ENCODE measurements at regions not wholly inside any gene's neighbourhood (a gene's known extent, or its start where the extent isn't known, plus 50 kb on each side); places are given as distances from the start of the nearest gene placed in this dataset.

DNA sequence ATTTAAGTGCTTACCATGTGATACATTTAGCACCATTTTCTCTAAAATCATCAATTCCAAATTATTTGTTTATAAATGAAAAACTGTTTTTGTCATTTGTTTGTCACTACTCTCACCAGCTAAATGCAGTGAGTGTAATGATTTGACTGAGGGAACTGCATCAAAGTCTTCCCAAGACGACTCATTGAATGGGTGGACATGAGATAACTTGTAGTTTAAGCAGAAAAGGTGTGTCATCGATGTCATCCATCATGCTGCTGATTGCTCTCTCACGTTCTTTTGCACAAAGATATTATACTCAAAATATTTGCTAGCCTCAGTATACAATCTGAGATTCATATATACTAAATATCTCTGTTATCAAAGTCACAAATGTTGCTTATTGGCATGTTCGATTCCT lies 366.5 kb downstream of the IRS2 start:
- Mint-ChIP-seq H3K27ac (ENCODE audit: unreplicated experiment) (no peak overlapping the region), H3K27me3 (ENCODE audit: unreplicated experiment) (no peaks in the 10 kb centered on the region), H3K36me3 (ENCODE audit: unreplicated experiment) (no peaks in the 10 kb centered on the region), H3K9me3 (ENCODE audit: unreplicated experiment) (no peaks in the 10 kb centered on the region), H3K4me3 (ENCODE audit: unreplicated experiment) (no peak overlapping the region), H3K4me1 (ENCODE audit: unreplicated experiment) (no peaks in the 10 kb centered on the region)
- DNase-seq (ENCODE audit: extremely low spot score, unreplicated experiment), result no peak
- TF ChIP-seq, protein P1, sequence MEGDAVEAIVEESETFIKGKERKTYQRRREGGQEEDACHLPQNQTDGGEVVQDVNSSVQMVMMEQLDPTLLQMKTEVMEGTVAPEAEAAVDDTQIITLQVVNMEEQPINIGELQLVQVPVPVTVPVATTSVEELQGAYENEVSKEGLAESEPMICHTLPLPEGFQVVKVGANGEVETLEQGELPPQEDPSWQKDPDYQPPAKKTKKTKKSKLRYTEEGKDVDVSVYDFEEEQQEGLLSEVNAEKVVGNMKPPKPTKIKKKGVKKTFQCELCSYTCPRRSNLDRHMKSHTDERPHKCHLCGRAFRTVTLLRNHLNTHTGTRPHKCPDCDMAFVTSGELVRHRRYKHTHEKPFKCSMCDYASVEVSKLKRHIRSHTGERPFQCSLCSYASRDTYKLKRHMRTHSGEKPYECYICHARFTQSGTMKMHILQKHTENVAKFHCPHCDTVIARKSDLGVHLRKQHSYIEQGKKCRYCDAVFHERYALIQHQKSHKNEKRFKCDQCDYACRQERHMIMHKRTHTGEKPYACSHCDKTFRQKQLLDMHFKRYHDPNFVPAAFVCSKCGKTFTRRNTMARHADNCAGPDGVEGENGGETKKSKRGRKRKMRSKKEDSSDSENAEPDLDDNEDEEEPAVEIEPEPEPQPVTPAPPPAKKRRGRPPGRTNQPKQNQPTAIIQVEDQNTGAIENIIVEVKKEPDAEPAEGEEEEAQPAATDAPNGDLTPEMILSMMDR (IDR thresholded peaks at IDR 0.05), result no peak

DNA sequence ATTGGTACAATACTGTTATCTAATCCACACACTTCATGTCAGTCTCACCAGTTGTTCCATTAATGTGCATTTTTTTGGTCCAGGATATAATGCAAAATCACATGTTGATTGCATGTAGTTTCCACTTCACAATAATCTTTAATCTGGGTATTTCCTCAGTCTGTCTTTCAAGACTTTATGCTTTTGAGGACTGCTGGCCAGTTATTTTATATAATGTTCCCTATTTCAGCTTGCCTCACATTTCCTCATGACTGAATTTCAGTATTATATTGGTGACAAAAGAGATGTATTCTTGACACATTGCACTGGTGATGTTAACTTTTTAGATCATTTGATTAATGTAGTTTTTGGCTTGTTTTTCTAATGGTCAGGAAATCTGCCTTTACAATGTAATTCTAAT lies 368.3 kb downstream of the IRS2 start:
- Mint-ChIP-seq H3K4me3 (ENCODE audit: unreplicated experiment) (no peak overlapping the region), H3K27ac (ENCODE audit: unreplicated experiment) (no peak overlapping the region), H3K27me3 (ENCODE audit: unreplicated experiment) (no peaks in the 10 kb centered on the region), H3K9me3 (ENCODE audit: unreplicated experiment) (no peaks in the 10 kb centered on the region), H3K36me3 (ENCODE audit: unreplicated experiment) (no peaks in the 10 kb centered on the region), H3K4me1 (ENCODE audit: unreplicated experiment) (peaks cover 12% of the 10 kb centered on the region)
- TF ChIP-seq, protein P1 (IDR thresholded peaks at IDR 0.05), result no peak
- no peak for DNase-seq (ENCODE audit: extremely low spot score, unreplicated experiment)

DNA sequence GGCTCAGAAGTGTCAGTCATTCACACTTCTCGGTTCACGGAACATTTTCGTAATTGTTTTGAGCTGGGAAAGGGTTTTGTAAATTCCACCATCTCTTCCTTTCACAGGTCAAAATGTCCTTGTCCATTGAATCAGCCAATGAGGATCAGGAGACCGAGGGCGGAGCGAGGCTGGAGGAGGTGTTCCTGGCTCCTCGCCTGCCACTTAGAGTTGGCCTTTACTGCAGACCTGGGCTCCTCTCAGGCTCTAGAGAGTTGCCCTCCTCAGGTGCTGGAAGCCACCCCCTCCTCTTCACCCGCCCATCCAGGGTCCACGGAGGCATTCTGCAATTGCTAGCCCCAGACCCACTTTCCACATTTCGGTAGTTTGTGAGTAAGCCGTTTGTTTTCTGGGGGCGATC lies 370.4 kb downstream of the IRS2 start:
- Mint-ChIP-seq H3K36me3 (ENCODE audit: unreplicated experiment) (no peaks in the 10 kb centered on the region), H3K4me1 (ENCODE audit: unreplicated experiment) (peaks cover 28% of the 10 kb centered on the region), H3K27me3 (ENCODE audit: unreplicated experiment) (no peaks in the 10 kb centered on the region), H3K9me3 (ENCODE audit: unreplicated experiment) (no peaks in the 10 kb centered on the region), H3K4me3 (ENCODE audit: unreplicated experiment) (no peak overlapping the region), H3K27ac (ENCODE audit: unreplicated experiment) (no peak overlapping the region)
- DNase-seq (ENCODE audit: extremely low spot score, unreplicated experiment), result no peak
- TF ChIP-seq, protein P1 (IDR thresholded peaks at IDR 0.05), result no peak

DNA sequence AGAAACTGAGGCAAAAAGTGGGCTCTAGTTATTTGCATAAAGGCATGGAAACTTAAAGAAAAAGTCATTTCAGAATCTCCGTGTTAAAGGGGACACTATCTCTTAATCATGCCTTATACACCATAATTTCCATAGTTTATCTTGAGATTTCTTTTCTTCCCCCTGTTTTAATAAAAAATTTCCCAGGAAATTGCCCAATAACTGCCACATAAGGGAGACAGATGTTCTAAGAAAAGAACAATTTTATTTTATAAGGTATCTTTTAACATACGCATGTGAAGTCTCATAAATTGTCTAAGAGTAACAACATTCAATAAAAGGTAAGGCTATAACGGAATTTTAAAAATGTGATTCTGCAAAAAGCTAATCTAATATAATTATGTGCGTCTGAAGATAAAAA lies 371.3 kb downstream of the IRS2 start:
- Mint-ChIP-seq H3K27me3 (ENCODE audit: unreplicated experiment) (no peaks in the 10 kb centered on the region), H3K36me3 (ENCODE audit: unreplicated experiment) (no peaks in the 10 kb centered on the region), H3K27ac (ENCODE audit: unreplicated experiment) (no peak overlapping the region), H3K4me1 (ENCODE audit: unreplicated experiment) (peaks cover 28% of the 10 kb centered on the region), H3K9me3 (ENCODE audit: unreplicated experiment) (no peaks in the 10 kb centered on the region), H3K4me3 (ENCODE audit: unreplicated experiment) (no peak overlapping the region)
- TF ChIP-seq, protein P1 (IDR thresholded peaks at IDR 0.05), result no peak
- DNase-seq (ENCODE audit: extremely low spot score, unreplicated experiment), result no peak

DNA sequence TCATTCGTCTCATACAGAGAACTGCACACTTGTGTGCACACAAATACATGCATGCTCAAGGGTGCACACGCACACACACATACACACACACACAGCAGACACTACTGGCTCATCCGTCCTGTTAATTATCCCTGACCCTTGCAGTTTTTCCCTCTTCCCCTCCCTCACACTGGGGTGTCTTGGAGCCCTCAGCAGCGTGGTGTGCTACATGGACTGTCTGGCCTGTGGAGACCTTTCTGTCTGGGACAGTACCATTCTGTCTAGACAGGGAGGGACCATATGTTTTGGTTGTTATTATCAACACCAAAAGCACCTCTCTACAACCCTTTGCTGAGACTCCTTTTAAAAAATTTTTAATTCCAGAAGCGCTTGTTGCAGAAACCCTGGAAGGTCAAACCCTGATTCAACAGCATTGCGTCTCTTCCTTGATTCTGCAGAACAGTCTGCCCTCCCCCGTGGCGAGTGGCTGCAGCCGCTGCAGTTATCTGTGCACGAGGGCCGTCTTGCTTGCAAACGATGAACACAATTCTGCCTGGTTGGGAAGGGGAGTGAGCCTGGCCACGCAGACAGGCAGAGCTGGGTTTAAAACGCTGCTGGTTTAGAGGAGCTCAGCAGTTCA lies 374.0 kb downstream of the IRS2 start:
- TF ChIP-seq, protein P1 (IDR thresholded peaks at IDR 0.05), result no peak
- Mint-ChIP-seq H3K4me3 (ENCODE audit: unreplicated experiment) (peak overlapping the region; percentile 23), H3K27me3 (ENCODE audit: unreplicated experiment) (no peaks in the 10 kb centered on the region)

More for the DNA sequence above, 374.0 kb downstream of the IRS2 start:
- no peaks in the 10 kb centered on the region for H3K9me3 Mint-ChIP-seq (ENCODE audit: unreplicated experiment)
- peaks cover 28% of the 10 kb centered on the region for H3K4me1 Mint-ChIP-seq (ENCODE audit: unreplicated experiment)
- H3K27ac Mint-ChIP-seq (ENCODE audit: unreplicated experiment), result no peak overlapping the region
- no peak for DNase-seq (ENCODE audit: extremely low spot score, unreplicated experiment)
- no peaks in the 10 kb centered on the region for H3K36me3 Mint-ChIP-seq (ENCODE audit: unreplicated experiment)
